Vagina (tissue), 2 donors: ENCODE measurements at regions not wholly inside any gene's neighbourhood (a gene's known extent, or its start where the extent isn't known, plus 50 kb on each side); places are given as distances from the start of the nearest gene placed in this dataset.

Experiments
- DNase-seq, 2 donors: peaks; one replicate each; pipeline ENCODE4 v3.0.0-alpha.2; 2017; ENCODE audit errors: extremely low spot score in 2 of 2
- H3K27ac ChIP-seq: fragments of 200-600 bp; sonication (generic); one replicate; pipeline ENCODE4 v1.5.1; 2019
- H3K27me3 ChIP-seq: fragments of 200-600 bp; sonication (generic); one replicate; pipeline ENCODE4 v1.5.1; 2019
- H3K36me3 ChIP-seq, 2 donors: fragments of 200-600 bp; sonication (generic); one replicate each; pipeline ENCODE4 v1.5.1; 2017 to 2019
- H3K4me1 ChIP-seq: fragments of 200-600 bp; sonication (generic); one replicate; pipeline ENCODE4 v1.5.1; 2019
- H3K4me3 ChIP-seq, 2 donors: fragments of 200-600 bp; sonication (generic); 1 replicate in 1 of 2; 2 replicates in 1 of 2; pipeline ENCODE4 v1.5.1; 2016 to 2019
- H3K9me3 ChIP-seq: fragments of 200-600 bp; sonication (generic); one replicate; pipeline ENCODE4 v1.5.1; 2019
- CTCF ChIP-seq, 3 experiments: fragments of 450-650 bp in 2 of 3; fragments of 200-600 bp in 1 of 3; sonication (generic) in 1 of 3; IDR thresholded peaks; one replicate each; pipeline ENCODE4 v1.5.1; 2017 to 2019; ENCODE audit warnings: antibody characterized with exemption in 3 of 3, mild to moderate bottlenecking in 2 of 3, moderate library complexity in 2 of 3
- POLR2A ChIP-seq, 2 donors: fragments of 450-650 bp; IDR thresholded peaks; one replicate each; pipeline ENCODE4 v1.6.1; 2017; ENCODE audit warnings: antibody characterized with exemption in 2 of 2, mild to moderate bottlenecking in 2 of 2, moderate library complexity in 2 of 2
- POLR2AphosphoS5 ChIP-seq, 2 donors: sonication (generic); formaldehyde crosslinking; IDR thresholded peaks; one replicate each; pipeline ENCODE4 v1.9.0; 2017; ENCODE audit warnings: antibody characterized with exemption in 2 of 2, mild to moderate bottlenecking in 2 of 2, low read depth in 1 of 2; ENCODE audit not compliant: insufficient read depth in 1 of 2
- intact Hi-C: fragments of 100-400 bp; cut with DNase I; formaldehyde crosslinking; loops from one replicate; pipeline ENCODE4 v1.15.1; 2023

GRCh38 chr2:153218851-153219250 is 259.7 kb downstream of the RPRM start:
- no peaks in the 10 kb centered on the region for H3K27me3 ChIP-seq
- no peaks in the 10 kb centered on the region for H3K4me1 ChIP-seq
- no peak overlapping the region for H3K27ac ChIP-seq
- DNase-seq, result no peak
- no peak for TF ChIP-seq CTCF (IDR thresholded peaks at IDR 0.05)
- TF ChIP-seq POLR2AphosphoS5 (IDR thresholded peaks at IDR 0.05; ENCODE audit: insufficient read depth in 1 of 2, low read depth in 1 of 2), result no peak
- TF ChIP-seq POLR2A (IDR thresholded peaks at IDR 0.05), result no peak
- no peaks in the 10 kb centered on the region for H3K9me3 ChIP-seq
- intact Hi-C loops, result no loop called here
- H3K4me3 ChIP-seq, result no peak overlapping the region
- no peaks in the 10 kb centered on the region for H3K36me3 ChIP-seq

DNA sequence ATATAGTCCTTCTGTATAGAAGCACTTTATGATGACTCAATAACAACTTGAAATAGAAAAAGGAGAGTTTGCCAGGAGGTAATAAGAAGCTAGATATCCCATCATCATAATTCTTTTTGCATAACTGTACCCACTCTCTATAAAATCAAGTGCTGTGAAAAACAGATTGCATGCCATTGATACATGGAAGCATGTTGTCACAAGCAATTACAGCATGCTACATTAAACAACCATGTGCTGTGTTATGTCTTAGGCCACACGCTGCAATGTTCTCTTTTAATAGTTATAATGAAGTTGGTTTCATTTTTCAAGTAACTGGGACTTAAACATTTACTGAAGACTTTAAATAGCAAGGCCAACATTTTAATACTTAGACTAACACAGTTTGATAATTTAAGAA is 264.2 kb downstream of the RPRM start:
- Histone ChIP-seq H3K4me3 (no peak overlapping the region), H3K9me3 (no peaks in the 10 kb centered on the region), H3K27ac (no peak overlapping the region), H3K36me3 (no peaks in the 10 kb centered on the region), H3K27me3 (no peaks in the 10 kb centered on the region), H3K4me1 (no peaks in the 10 kb centered on the region)
- TF ChIP-seq POLR2AphosphoS5 (IDR thresholded peaks at IDR 0.05; ENCODE audit: insufficient read depth in 1 of 2, low read depth in 1 of 2), result no peak
- no peak for TF ChIP-seq CTCF (IDR thresholded peaks at IDR 0.05)
- TF ChIP-seq POLR2A (IDR thresholded peaks at IDR 0.05), result no peak
- DNase-seq, result no peak
- intact Hi-C loops, result no loop called here

- Histone ChIP-seq H3K27ac (no peak overlapping the region), H3K4me1 (no peaks in the 10 kb centered on the region), H3K4me3 (no peak overlapping the region), H3K9me3 (no peaks in the 10 kb centered on the region), H3K27me3 (no peaks in the 10 kb centered on the region), H3K36me3 (no peaks in the 10 kb centered on the region)
- TF ChIP-seq POLR2A (IDR thresholded peaks at IDR 0.05), result no peak
- TF ChIP-seq POLR2AphosphoS5 (IDR thresholded peaks at IDR 0.05; ENCODE audit: insufficient read depth in 1 of 2, low read depth in 1 of 2), result no peak
- no peak for TF ChIP-seq CTCF (IDR thresholded peaks at IDR 0.05)
- no peak for DNase-seq
- intact Hi-C loops, result no loop called here
Measured at GRCh38 chr2:153213022-153213421, 265.5 kb downstream of the RPRM start.

- intact Hi-C loops, result no loop called here
- Histone ChIP-seq H3K27me3 (no peaks in the 10 kb centered on the region), H3K4me3 (no peak overlapping the region), H3K4me1 (no peaks in the 10 kb centered on the region), H3K27ac (no peak overlapping the region), H3K36me3 (no peaks in the 10 kb centered on the region), H3K9me3 (no peaks in the 10 kb centered on the region)
- TF ChIP-seq POLR2AphosphoS5 (IDR thresholded peaks at IDR 0.05; ENCODE audit: insufficient read depth in 1 of 2, low read depth in 1 of 2) (no peak), CTCF (IDR thresholded peaks at IDR 0.05) (no peak), POLR2A (IDR thresholded peaks at IDR 0.05) (no peak)
- no peak for DNase-seq
Measured at GRCh38 chr2:153197402-153198386, 280.9 kb downstream of the RPRM start.
